ENCODE measurements at regions not wholly inside any gene's neighbourhood (a gene's known extent, or its start where the extent isn't known, plus 50 kb on each side); places are given as distances from the start of the nearest gene placed in this dataset.
A peak's percentile ranks its signal among the peaks of the same experiment; 100 is the strongest.

- DNase-seq = no peak
Measured at GRCh38 chr17:72534265-72534664, 413.4 kb downstream of the SOX9 start.

DNA sequence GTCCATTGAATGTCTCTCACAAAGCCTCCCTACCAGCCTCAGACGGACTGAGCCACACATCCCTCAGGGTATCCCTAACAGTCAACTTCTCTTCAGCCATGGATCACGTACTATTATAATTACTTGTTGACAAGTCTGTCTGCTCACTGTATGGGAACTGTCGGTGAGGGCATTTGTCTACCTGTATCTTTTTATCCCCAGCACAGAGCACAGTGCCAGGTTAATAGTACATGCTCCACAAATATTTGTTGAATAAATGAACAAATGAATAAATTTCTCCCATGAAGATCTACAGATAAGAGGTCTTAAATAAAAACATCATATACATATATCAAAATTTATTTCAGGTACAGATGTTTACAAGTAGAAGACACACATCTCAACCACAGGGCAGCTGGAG lies 414.0 kb downstream of the SOX9 start:
- DNase-seq = no peak

- no peak for DNase-seq
Measured at GRCh38 chr17:72535346-72535745, 414.5 kb downstream of the SOX9 start.

DNA sequence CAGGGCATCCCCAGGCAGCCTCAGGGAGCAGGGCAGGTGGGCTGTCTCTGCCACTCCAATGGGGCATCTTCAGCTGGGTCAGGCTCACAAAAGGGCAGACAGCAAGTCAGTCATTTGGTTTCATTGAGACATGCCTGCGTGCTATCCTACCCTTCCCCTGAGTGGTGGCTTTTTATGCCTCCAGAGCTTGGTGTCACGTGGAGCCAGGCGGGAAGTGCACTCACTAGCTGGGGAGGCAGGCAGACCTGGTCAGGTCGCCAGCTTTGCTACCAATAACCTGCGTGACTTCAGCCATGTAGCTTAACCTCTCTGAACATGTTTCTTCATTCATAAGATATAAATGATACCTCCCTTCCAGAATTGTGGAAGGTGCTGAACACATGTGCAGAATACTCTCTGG lies 415.0 kb downstream of the SOX9 start:
- DNase-seq = no peak

GRCh38 chr17:72536788-72537187 lies 416.0 kb downstream of the SOX9 start:
- DNase-seq = no peak

- DNase-seq = no peak
Measured at GRCh38 chr17:72538443-72538842, 417.6 kb downstream of the SOX9 start.

- no peak for DNase-seq
Measured at GRCh38 chr17:72538901-72539352, 418.1 kb downstream of the SOX9 start.

DNA sequence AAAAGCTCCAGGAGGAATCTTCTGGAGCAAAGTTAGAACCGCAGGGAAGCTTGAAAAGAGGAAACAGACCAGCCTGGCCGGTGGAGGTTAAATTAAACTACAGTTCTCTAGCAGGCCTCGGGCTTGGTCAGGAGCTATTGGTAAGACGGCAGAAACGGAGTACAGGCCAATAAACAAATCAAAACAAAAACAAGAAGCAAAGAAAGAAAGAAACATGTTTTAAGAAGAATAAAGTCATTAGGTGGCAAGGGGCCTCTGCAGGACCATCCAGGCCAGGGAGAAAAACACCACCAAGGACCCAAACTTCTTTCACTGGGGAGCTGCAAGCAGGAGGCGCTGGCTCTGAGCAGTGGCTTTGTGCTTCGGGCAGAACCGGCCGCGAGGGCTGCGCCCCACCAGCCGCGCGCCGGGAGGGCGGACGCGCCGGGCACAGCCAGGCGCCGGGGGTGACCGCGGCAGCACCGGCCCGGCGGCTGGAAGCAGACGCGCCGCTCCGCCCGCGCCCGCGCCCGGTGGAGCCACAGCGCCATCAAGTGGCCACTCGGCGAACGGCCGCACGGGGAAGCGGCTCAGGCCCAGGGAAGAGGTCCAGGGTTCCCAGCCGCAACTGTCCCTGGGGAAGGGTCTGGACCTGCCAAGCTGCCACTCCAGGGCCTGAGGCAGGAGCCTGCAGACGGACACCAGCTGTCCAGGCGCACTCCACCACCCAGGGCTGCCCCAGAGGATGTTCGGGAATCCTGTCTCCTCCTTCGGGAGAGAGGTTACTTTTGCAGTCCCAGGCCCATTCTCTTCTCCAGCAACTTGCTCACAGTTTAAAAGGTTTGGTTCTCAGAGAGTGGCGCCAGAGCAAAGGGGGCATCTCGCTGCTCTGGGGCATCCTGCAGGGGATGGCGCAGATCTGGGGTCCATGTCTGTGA lies 419.4 kb downstream of the SOX9 start:
- DNase-seq = no peak

- no peak for DNase-seq
Measured at GRCh38 chr17:72542317-72542716, 421.5 kb downstream of the SOX9 start.

- no peak for DNase-seq
Measured at GRCh38 chr17:72545766-72546165, 424.9 kb downstream of the SOX9 start.

GRCh38 chr17:72553051-72553755 lies 432.4 kb downstream of the SOX9 start:
- no peak for DNase-seq

DNA sequence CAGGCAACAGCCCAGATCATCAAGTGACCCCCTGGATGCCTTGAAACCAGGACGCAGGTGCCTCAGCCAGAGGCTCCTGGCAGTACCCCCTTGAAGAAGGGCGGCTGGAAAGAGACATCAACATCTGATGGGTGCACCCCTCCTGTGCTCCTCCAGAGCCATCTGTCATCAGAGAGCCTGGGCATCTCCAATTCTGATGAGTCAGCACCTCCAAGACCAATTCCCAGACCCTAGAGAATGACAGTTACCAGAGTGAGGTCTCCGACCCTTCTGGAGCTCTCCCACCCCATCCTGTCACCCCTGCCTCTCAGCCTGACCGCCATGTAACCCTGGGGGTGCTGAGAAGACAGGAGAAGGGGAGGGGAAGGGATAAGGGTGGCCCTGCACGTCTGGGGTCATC lies 433.7 kb downstream of the SOX9 start:
- DNase-seq = no peak

GRCh38 chr17:72555052-72555451 lies 434.2 kb downstream of the SOX9 start:
- no peak for DNase-seq

DNA sequence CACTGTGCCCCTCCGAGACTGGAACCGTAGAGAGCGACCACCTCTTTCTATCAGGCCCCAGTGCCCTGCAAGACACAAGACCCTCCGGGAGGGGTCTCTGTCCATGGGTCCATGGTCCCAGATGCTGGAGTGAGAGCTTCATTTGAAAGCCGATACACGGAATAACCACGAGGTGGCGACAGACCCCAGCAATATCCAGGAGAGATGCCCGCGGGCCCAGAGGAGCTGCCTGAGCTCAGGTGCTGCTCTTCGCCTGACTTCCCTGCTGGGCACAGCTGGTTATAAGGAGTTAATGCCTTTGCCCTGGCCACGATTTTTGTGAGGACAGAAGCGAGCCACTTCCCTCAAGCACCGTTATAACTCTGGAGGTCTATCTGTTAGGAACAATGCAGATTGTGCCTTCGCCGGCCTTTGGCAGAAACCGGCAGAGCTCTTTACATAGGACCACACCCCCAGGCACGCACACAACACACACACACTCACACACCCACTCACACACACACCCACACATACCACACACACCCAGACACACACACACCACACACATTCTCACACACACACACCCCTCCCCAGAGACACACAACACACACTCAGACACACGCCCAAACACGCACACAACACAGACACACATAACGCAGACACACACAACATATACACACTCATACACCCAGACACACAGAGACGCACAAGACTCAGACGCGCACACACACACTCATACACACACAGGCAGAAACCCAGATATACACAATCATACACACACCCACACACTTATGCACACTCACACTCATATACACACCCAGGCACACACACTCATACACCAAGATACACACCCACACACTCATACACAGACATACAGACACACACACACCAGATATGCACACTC lies 436.4 kb downstream of the SOX9 start:
- DNase-seq = peak; percentile 21

GRCh38 chr17:72558971-72559476 lies 438.2 kb downstream of the SOX9 start:
- DNase-seq = no peak

GRCh38 chr17:72560303-72561247 lies 439.8 kb downstream of the SOX9 start:
- peak; percentile 10 for DNase-seq

DNA sequence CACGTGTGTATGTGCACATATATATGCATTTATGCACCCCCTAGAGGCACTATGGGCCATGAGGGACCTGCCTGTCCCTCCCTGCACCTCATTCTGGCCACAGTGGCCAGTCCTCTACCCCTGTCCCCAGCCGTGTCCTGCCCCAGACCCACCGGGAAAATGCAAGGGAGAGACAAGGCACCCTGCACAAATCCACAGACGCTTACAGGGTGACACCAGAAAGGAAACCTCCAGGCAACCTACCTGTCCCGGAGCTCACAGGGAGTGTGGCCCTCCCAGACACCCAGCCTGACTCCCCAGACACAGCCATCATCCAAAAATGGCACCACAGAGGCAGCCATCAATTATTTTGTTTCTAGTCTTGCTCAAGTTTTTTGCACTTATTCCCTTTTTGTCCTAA lies 440.4 kb downstream of the SOX9 start:
- no peak for DNase-seq

- no peak for DNase-seq
Measured at GRCh38 chr17:72561680-72562079, 440.9 kb downstream of the SOX9 start.

GRCh38 chr17:72562615-72563188 lies 441.9 kb downstream of the SOX9 start:
- no peak for DNase-seq

DNA sequence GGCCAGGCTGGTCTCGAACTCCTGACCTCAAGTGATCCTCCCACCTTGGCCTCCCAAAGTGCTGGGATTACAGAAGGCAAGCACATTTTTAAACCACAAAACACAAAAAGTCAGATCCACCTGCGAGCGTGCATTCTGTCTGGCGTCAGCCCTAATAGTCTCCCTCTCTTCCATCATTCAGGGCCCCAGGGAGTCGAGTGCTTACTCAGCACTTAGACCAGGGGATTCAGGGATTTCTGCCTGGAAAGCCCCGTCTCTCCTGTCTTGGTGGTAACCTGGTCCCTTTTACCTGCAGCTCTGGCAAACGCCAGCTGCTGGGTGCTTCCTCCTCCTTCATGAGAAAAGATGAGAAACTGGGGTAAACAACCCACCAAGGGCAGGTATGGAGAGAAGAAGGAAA lies 443.1 kb downstream of the SOX9 start:
- DNase-seq = no peak

GRCh38 chr17:72565006-72565405 lies 444.2 kb downstream of the SOX9 start:
- no peak for DNase-seq

Data from NCI-H446 treated with DMSO at 0.1 percent for 48 hours (cell line).